Astrocyte of the cerebellum (primary cell): ENCODE measurements at regions not wholly inside any gene's neighbourhood (a gene's known extent, or its start where the extent isn't known, plus 50 kb on each side); places are given as distances from the start of the nearest gene placed in this dataset.
A peak's percentile ranks its signal among the peaks of the same experiment; 100 is the strongest.

Experiments
- DNase-seq: peaks from one replicate; pipeline ENCODE4 v3.0.0-alpha.2; 2011; ENCODE audit warnings: low read depth
- H3K4me3 ChIP-seq: 2 replicates; pipeline ENCODE4 v1.5.1; 2011; ENCODE audit warnings: mild to moderate bottlenecking, low read depth, low read length, moderate library complexity
- in situ Hi-C: cut with HindIII; loops from 2 replicates; pipeline ENCODE4 v1.10.0; 2017; ENCODE audit warnings: low sequenced_read_pairs
- TF ChIP-seq, protein P1 (sequence below): IDR thresholded peaks from 2 replicates; pipeline ENCODE4 v1.5.1; 2012; ENCODE audit warnings: low read length, low read depth, moderate library complexity, mild to moderate bottlenecking; ENCODE audit errors: missing control alignments

DNA sequence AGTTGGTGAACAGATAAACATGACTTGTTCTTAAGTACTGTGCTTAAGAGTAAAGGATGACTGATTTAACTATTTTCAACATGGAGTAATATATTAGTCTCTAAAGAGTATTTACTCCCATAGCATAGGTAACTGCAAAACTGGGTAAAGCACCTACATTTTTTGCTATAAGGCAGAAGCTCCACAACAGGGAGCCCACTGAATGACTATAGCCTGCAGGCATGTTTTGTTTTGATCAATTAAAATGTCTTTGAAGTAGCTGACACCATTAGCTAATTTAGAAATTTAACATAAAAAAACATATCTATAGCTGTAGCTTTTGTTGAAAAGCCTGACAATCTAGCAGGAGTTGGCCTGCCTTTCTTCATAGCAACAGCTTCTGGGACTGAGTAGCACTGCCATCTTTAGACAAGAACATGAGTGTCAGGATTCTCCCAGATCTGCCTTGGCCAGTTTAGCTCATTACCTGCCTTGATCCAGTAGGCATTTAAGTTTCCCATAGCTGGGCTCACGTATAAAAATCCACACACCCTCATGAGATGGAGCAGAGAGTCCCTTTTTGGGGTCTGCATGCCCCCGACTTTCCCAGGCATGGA is 1935.1 kb upstream of the PIK3C3 start:
- DNase-seq, result no peak
- TF ChIP-seq, protein P1, sequence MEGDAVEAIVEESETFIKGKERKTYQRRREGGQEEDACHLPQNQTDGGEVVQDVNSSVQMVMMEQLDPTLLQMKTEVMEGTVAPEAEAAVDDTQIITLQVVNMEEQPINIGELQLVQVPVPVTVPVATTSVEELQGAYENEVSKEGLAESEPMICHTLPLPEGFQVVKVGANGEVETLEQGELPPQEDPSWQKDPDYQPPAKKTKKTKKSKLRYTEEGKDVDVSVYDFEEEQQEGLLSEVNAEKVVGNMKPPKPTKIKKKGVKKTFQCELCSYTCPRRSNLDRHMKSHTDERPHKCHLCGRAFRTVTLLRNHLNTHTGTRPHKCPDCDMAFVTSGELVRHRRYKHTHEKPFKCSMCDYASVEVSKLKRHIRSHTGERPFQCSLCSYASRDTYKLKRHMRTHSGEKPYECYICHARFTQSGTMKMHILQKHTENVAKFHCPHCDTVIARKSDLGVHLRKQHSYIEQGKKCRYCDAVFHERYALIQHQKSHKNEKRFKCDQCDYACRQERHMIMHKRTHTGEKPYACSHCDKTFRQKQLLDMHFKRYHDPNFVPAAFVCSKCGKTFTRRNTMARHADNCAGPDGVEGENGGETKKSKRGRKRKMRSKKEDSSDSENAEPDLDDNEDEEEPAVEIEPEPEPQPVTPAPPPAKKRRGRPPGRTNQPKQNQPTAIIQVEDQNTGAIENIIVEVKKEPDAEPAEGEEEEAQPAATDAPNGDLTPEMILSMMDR, result no peak
- in situ Hi-C loops, result no loop called here
- no peak overlapping the region for H3K4me3 ChIP-seq

DNA sequence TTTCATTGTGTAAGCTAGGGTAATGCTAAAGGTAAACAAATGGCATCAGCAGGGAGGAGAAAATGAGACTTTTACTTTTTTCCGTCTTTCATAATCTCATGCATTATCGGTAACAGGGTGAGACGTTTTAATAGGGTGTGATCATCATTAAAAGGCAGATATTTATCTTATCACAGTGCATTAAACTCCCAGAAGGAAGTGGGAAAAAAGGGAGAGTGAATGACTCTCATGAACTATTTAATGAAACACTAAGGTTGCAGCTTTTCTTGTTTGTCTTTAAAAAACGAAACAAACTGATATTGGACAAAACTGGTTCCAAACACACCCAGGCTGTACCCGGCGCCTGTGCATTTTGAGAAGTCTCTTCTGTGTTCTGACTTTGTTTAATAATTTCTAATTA is 1936.8 kb upstream of the PIK3C3 start:
- H3K4me3 ChIP-seq, result no peak overlapping the region
- TF ChIP-seq, protein P1, result no peak
- no peak for DNase-seq
- in situ Hi-C loops, result no loop called here

DNA sequence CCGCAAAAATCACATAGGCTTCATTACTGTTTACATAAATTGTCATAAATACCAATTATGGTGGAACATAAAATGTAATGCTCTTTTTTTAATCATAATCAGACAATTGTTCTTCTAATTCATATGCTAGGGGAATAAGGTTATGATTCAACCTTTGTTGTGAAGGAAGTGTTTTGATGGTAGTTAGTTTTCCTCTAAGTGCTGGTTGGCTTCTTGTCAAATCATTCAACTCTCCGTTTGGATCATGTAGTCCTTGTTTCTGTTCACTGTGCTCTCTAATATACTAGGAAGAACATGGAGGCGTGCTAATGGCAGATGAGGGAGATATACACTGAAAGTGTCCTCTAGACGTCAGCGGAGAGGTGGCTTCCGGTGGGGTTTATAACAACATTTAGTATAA is 1938.0 kb upstream of the PIK3C3 start:
- TF ChIP-seq, protein P1, result no peak
- in situ Hi-C loops, result no loop called here
- H3K4me3 ChIP-seq, result no peak overlapping the region
- DNase-seq, result no peak

DNA sequence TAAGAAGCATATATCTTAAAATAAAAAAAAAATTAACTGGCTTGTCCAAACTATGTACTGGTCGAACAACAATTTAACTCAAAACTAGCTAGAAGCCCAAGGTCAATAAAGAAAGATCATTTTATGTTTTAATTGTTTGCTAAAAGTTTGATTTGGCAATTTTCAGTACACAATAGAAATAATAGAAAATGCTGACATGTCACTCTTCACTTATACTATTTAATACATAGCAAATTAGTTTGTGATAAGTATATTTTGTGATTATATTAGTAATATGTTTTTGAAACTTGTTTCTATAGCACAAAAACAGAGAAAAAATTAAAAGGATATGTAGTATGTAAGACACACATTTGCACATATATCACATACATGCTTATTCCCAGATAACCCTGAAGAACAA is 1938.6 kb upstream of the PIK3C3 start:
- in situ Hi-C loops, result no loop called here
- TF ChIP-seq, protein P1, result no peak
- DNase-seq, result no peak
- H3K4me3 ChIP-seq, result no peak overlapping the region

DNA sequence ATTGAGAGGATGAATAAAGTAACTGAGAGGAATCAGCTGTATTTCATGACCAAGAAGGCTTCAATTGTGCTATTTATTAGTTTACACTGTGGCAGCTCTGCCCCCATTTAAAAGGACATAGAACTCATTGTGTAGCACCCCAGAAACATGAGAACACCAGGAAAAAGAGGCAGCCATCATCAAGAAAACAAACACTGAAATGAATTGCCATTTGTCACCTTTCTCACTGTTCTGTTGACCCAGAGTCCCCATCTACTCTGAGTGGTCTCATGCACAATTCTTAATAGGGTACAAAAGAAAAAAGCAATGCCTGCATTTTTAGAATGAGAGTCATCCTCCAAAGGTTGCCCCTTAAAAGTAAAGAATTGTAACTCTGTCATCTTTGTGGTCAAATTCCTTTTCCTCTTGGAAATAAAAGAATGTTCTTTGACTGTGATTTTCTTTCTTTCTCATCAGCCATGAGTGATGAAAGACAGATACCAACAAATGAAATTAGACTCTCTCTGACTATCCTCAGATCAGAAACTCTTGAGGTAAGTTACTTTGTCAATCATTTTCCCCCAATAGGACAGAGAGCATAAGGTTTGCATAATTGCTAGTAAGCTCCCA is 1941.9 kb upstream of the PIK3C3 start:
- TF ChIP-seq, protein P1, result no peak
- DNase-seq, result peak; percentile 29
- in situ Hi-C loops, result no loop called here

DNA sequence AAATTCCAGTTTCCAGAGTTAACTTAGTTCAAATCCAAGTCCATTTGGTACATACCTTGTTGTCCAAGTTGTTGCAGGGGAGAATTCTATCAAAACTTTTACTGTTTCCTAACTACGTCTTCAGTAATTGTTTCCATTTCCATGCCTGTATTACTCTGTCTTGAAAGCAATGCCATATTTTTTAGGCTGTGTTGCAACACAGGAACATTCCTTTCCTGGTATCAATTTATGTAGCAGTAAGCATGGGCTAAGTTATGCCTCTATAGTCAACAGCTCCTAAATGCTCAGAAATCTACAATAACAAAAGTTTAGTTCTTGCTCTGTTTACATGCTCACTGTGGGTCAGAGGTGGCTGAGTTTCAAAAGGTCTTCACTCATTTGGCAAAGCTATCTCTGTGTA is 1943.8 kb upstream of the PIK3C3 start:
- no peak overlapping the region for H3K4me3 ChIP-seq
- TF ChIP-seq, protein P1, result no peak
- DNase-seq, result no peak
- in situ Hi-C loops, result no loop called here

More for the DNA sequence above, 1941.9 kb upstream of the PIK3C3 start:
- no peak overlapping the region for H3K4me3 ChIP-seq

DNA sequence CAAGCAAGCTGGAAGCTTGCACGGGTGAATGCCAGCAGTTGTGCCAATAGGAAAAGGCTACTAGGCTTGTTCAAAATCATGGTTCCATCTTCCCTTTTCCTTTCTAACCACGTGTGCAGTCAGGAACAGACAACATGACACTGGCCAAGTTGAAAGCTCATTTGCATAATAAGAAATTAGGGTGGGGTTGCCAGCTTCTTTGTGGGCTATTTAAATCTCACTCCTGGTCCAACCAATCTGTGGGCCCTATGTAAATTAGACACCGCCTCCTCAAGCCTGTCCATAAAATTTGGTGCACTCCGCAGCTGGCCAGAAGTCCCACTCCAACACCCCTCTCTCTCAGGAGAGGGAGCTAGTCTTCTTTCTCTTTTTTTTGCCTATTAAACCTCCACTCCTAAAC is 1948.4 kb upstream of the PIK3C3 start:
- in situ Hi-C loops, result no loop called here
- TF ChIP-seq, protein P1, result no peak
- no peak for DNase-seq
- no peak overlapping the region for H3K4me3 ChIP-seq
